ENCODE measurements at regions not wholly inside any gene's neighbourhood (a gene's known extent, or its start where the extent isn't known, plus 50 kb on each side); places are given as distances from the start of the nearest gene placed in this dataset.

GRCh38 chr5:129173771-129174170, 79.2 kb downstream of the ISOC1 start:
- Histone ChIP-seq H3K4me1 (no peaks in the 10 kb centered on the region), H3K27ac (no peak overlapping the region), H3K4me3 (no peak overlapping the region), H3K27me3 (no peaks in the 10 kb centered on the region), H3K36me3 (no peaks in the 10 kb centered on the region), H3K9me3 (no peaks in the 10 kb centered on the region)
- DNase-seq, result no peak
- TF ChIP-seq, protein P1, sequence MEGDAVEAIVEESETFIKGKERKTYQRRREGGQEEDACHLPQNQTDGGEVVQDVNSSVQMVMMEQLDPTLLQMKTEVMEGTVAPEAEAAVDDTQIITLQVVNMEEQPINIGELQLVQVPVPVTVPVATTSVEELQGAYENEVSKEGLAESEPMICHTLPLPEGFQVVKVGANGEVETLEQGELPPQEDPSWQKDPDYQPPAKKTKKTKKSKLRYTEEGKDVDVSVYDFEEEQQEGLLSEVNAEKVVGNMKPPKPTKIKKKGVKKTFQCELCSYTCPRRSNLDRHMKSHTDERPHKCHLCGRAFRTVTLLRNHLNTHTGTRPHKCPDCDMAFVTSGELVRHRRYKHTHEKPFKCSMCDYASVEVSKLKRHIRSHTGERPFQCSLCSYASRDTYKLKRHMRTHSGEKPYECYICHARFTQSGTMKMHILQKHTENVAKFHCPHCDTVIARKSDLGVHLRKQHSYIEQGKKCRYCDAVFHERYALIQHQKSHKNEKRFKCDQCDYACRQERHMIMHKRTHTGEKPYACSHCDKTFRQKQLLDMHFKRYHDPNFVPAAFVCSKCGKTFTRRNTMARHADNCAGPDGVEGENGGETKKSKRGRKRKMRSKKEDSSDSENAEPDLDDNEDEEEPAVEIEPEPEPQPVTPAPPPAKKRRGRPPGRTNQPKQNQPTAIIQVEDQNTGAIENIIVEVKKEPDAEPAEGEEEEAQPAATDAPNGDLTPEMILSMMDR (IDR thresholded peaks at IDR 0.05), result no peak
- TF ChIP-seq POLR2A (IDR thresholded peaks at IDR 0.05) (no peak), EP300 (IDR thresholded peaks at IDR 0.05) (no peak), POLR2AphosphoS5 (IDR thresholded peaks at IDR 0.05) (no peak)
- intact Hi-C loops (cut with DNase I), result no loop called here

GRCh38 chr5:129174480-129174879, 79.9 kb downstream of the ISOC1 start:
- Histone ChIP-seq H3K9me3 (no peaks in the 10 kb centered on the region), H3K27ac (no peak overlapping the region), H3K36me3 (no peaks in the 10 kb centered on the region), H3K27me3 (no peaks in the 10 kb centered on the region), H3K4me3 (no peak overlapping the region), H3K4me1 (no peaks in the 10 kb centered on the region)
- WGBS, 2 donors, result 81 to 87% methylated on average over 2 of the region's 2 CpGs
- TF ChIP-seq, protein P1 (IDR thresholded peaks at IDR 0.05), result no peak
- TF ChIP-seq POLR2A (IDR thresholded peaks at IDR 0.05), result no peak
- peak in 2 of 4 donors; percentile 34 to 41 for TF ChIP-seq POLR2AphosphoS5 (IDR thresholded peaks at IDR 0.05)
- TF ChIP-seq EP300 (IDR thresholded peaks at IDR 0.05), result no peak
- DNase-seq, result no peak
- intact Hi-C loops (cut with DNase I), result no loop called here

DNA sequence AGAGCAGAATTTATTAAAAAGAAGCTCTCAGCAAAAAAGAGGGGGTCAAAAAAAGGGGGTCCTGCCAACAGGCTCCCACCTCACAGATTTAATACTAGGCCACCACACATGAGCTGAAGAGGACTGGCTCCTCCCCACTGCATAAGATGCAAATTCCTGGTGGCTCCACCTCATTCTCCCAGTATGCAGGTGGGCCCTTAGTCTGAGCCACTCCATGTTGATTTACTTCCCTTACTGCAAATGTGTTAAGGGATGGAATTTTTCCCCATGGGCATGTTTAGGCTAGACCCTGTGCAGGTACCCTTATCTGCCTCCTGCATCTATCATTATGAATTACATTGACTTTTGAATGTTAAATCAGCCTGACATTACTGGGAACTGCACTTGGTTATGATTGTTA, 82.9 kb downstream of the ISOC1 start:
- no peaks in the 10 kb centered on the region for H3K27me3 ChIP-seq
- H3K27ac ChIP-seq, result no peak overlapping the region
- H3K4me1 ChIP-seq, result no peaks in the 10 kb centered on the region
- no peak overlapping the region for H3K4me3 ChIP-seq
- no peak for DNase-seq
- intact Hi-C loops (cut with DNase I), result no loop called here
- H3K9me3 ChIP-seq, result no peaks in the 10 kb centered on the region
- no peaks in the 10 kb centered on the region for H3K36me3 ChIP-seq
- TF ChIP-seq POLR2AphosphoS5 (IDR thresholded peaks at IDR 0.05), result no peak
- TF ChIP-seq, protein P1 (IDR thresholded peaks at IDR 0.05), result no peak
- TF ChIP-seq POLR2A (IDR thresholded peaks at IDR 0.05), result no peak
- no peak for TF ChIP-seq EP300 (IDR thresholded peaks at IDR 0.05)

GRCh38 chr5:129199308-129199707, 104.8 kb downstream of the ISOC1 start:
- 76 to 85% methylated on average over 3 of the region's 3 CpGs for WGBS, 2 donors
- DNase-seq, result no peak
- Histone ChIP-seq H3K4me1 (no peaks in the 10 kb centered on the region), H3K9me3 (no peaks in the 10 kb centered on the region), H3K27me3 (no peaks in the 10 kb centered on the region), H3K4me3 (no peak overlapping the region), H3K27ac (no peak overlapping the region), H3K36me3 (no peaks in the 10 kb centered on the region)
- intact Hi-C loops (cut with DNase I), result no loop called here
- TF ChIP-seq POLR2AphosphoS5 (IDR thresholded peaks at IDR 0.05), result no peak

DNA sequence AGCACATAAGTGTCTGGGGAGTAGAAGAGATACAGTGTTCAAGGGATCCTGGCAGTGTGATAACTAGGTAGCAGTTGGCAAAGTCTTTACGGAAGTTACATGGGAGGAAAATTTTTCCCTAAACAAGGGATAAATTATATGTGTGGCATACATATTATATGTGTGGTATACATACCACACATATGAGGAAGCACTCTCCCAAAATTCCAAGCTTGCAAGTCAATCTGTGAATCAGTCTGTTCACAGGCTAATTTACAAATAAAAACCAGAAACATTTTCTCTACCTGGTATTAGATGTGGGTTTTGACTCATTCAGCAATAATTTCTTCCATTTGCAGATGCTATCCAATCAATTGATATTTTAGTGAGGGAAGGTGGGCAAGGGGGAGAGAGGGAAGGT, 110.0 kb downstream of the ISOC1 start:
- TF ChIP-seq POLR2AphosphoS5 (IDR thresholded peaks at IDR 0.05) (no peak), EP300 (IDR thresholded peaks at IDR 0.05) (no peak), POLR2A (IDR thresholded peaks at IDR 0.05) (no peak)
- TF ChIP-seq, protein P1 (IDR thresholded peaks at IDR 0.05), result no peak
- WGBS, 2 donors, result 90 to 96% methylated on average over 1 of the region's 1 CpG
- no peaks in the 10 kb centered on the region for H3K4me1 ChIP-seq
- H3K4me3 ChIP-seq, result no peak overlapping the region
- DNase-seq, result no peak
- intact Hi-C loops (cut with DNase I), result no loop called here
- H3K36me3 ChIP-seq, result no peaks in the 10 kb centered on the region
- H3K9me3 ChIP-seq, result no peaks in the 10 kb centered on the region
- H3K27ac ChIP-seq, result no peak overlapping the region
- no peaks in the 10 kb centered on the region for H3K27me3 ChIP-seq
